ENCODE measurements at regions not wholly inside any gene's neighbourhood (a gene's known extent, or its start where the extent isn't known, plus 50 kb on each side); places are given as distances from the start of the nearest gene placed in this dataset.
"Not testable (repeated sequence)": the region's sequence is repeated elsewhere in the genome, so short reads cannot be mapped to it uniquely, and the experiment has no call there.

- no peak for DNase-seq
Observed at GRCh38 chr5:101159006-101159405, 255.9 kb upstream of the ST8SIA4 start.

GRCh38 chr5:101153526-101153925, 250.4 kb upstream of the ST8SIA4 start:
- no peak for DNase-seq

GRCh38 chr5:101143526-101143925, 240.4 kb upstream of the ST8SIA4 start:
- DNase-seq, result no peak

GRCh38 chr5:101142102-101142501, 239.0 kb upstream of the ST8SIA4 start:
- DNase-seq, result no peak

- no peak for DNase-seq
Observed at GRCh38 chr5:101136454-101136853, 233.4 kb upstream of the ST8SIA4 start.

- DNase-seq, result no peak
Observed at GRCh38 chr5:101123363-101123762, 220.3 kb upstream of the ST8SIA4 start.

GRCh38 chr5:101112645-101113044, 209.6 kb upstream of the ST8SIA4 start:
- DNase-seq, result no peak

GRCh38 chr5:101103874-101104273, 200.8 kb upstream of the ST8SIA4 start:
- DNase-seq, result no peak

GRCh38 chr5:101102506-101102905, 199.4 kb upstream of the ST8SIA4 start:
- no peak for DNase-seq

GRCh38 chr5:101091902-101092301, 188.8 kb upstream of the ST8SIA4 start:
- no peak for DNase-seq

- DNase-seq, result no peak
Observed at GRCh38 chr5:101084353-101084752, 181.3 kb upstream of the ST8SIA4 start.

- DNase-seq, result no peak
Observed at GRCh38 chr5:101080462-101081240, 177.6 kb upstream of the ST8SIA4 start.

GRCh38 chr5:101068298-101068697, 165.2 kb upstream of the ST8SIA4 start:
- no peak for DNase-seq

GRCh38 chr5:101067429-101067828, 164.3 kb upstream of the ST8SIA4 start:
- DNase-seq, result no peak

GRCh38 chr5:101062902-101063301, 159.8 kb upstream of the ST8SIA4 start:
- no peak for DNase-seq

GRCh38 chr5:101047181-101047580, 144.1 kb upstream of the ST8SIA4 start:
- no peak for DNase-seq

- DNase-seq, result peak; percentile 13
Observed at GRCh38 chr5:101045689-101046088, 142.6 kb upstream of the ST8SIA4 start.

GRCh38 chr5:101040002-101040401, 136.9 kb upstream of the ST8SIA4 start:
- not testable (repeated sequence) for DNase-seq

GRCh38 chr5:101036778-101037177, 133.7 kb upstream of the ST8SIA4 start:
- DNase-seq, result no peak

GRCh38 chr5:101035425-101035824, 132.3 kb upstream of the ST8SIA4 start:
- no peak for DNase-seq

GRCh38 chr5:101024299-101024698, 121.2 kb upstream of the ST8SIA4 start:
- no peak for DNase-seq

GRCh38 chr5:101018299-101018698, 115.2 kb upstream of the ST8SIA4 start:
- DNase-seq, result no peak

- no peak for DNase-seq
Observed at GRCh38 chr5:101012880-101013279, 109.8 kb upstream of the ST8SIA4 start.

GRCh38 chr5:101009758-101010519, 106.9 kb upstream of the ST8SIA4 start:
- DNase-seq, result no peak
